Endodermal cell (in vitro differentiated cells): ENCODE measurements at regions not wholly inside any gene's neighbourhood (a gene's known extent, or its start where the extent isn't known, plus 50 kb on each side); places are given as distances from the start of the nearest gene placed in this dataset.
"Not testable (repeated sequence)": the region's sequence is repeated elsewhere in the genome, so short reads cannot be mapped to it uniquely, and the experiment has no call there.

Source experiments
- DNase-seq: peaks from one replicate; pipeline ENCODE4 v3.0.0-alpha.2; 2017
- H3K27ac ChIP-seq: 2 replicates; pipeline ENCODE4 v1.5.1; 2013; ENCODE audit warnings: mild to moderate bottlenecking, low read depth, low read length, moderate library complexity
- H3K27me3 ChIP-seq: 2 replicates; pipeline ENCODE4 v1.6.1; 2013; ENCODE audit warnings: mild to moderate bottlenecking, low read length, moderate library complexity; ENCODE audit not compliant: insufficient read depth, control insufficient read depth, poor library complexity, severe bottlenecking
- H3K36me3 ChIP-seq: 2 replicates; pipeline ENCODE4 v1.7.0; 2013; ENCODE audit warnings: mild to moderate bottlenecking, low read length, moderate library complexity; ENCODE audit not compliant: control insufficient read depth, insufficient read depth
- H3K4me1 ChIP-seq: one replicate; pipeline ENCODE4 v1.7.0; 2013; ENCODE audit warnings: low read length; ENCODE audit not compliant: control insufficient read depth, insufficient read depth
- H3K4me3 ChIP-seq: 2 replicates; pipeline ENCODE4 v1.5.1; 2013; ENCODE audit warnings: mild to moderate bottlenecking, low read length, moderate library complexity
- H3K9ac ChIP-seq: 2 replicates; pipeline ENCODE4 v1.6.1; 2013; ENCODE audit warnings: mild to moderate bottlenecking, low read length, moderate library complexity; ENCODE audit not compliant: poor library complexity, severe bottlenecking; ENCODE audit errors: extremely low read depth
- H3K9me3 ChIP-seq: 2 replicates; pipeline ENCODE4 v1.6.1; 2013; ENCODE audit warnings: mild to moderate bottlenecking, low read length, moderate library complexity; ENCODE audit not compliant: control insufficient read depth
- H3K27ac Mint-ChIP-seq: 2 replicates; pipeline ENCODE4 v1.8.0; 2020; ENCODE audit warnings: mixed read lengths
- H3K27me3 Mint-ChIP-seq: 2 replicates; pipeline ENCODE4 v1.8.0; 2021; ENCODE audit warnings: mild to moderate bottlenecking, mixed read lengths; ENCODE audit not compliant: insufficient read depth
- H3K36me3 Mint-ChIP-seq: 2 replicates; pipeline ENCODE4 v1.8.0; 2020; ENCODE audit warnings: low read depth, mixed read lengths
- H3K4me1 Mint-ChIP-seq: 2 replicates; pipeline ENCODE4 v1.8.0; 2020; ENCODE audit warnings: mixed read lengths
- H3K4me3 Mint-ChIP-seq: 2 replicates; pipeline ENCODE4 v1.8.0; 2020; ENCODE audit warnings: mild to moderate bottlenecking, moderate library complexity, mixed read lengths
- H3K9me3 Mint-ChIP-seq: 2 replicates; pipeline ENCODE4 v1.8.0; 2020; ENCODE audit warnings: mild to moderate bottlenecking, mixed read lengths
- WGBS, 2 experiments: methylation state at CpG; one replicate each; pipeline versions ENCODE4 v1.1.5 to v1.1.7; 2013; ENCODE audit warnings: missing lambda C conversion rate in 2 of 2, mixed read lengths in 1 of 2; ENCODE audit not compliant: insufficient coverage in 1 of 2, insufficient read length in 1 of 2; 5-methylcytosine and 5-hydroxymethylcytosine counted together
- TF ChIP-seq, protein P1 (sequence below): fragments of 200-600 bp; sonication (generic); conservative IDR thresholded peaks from 2 replicates; pipeline ENCODE4 v1.5.0; 2021; ENCODE audit warnings: antibody characterized with exemption, mild to moderate bottlenecking

DNA sequence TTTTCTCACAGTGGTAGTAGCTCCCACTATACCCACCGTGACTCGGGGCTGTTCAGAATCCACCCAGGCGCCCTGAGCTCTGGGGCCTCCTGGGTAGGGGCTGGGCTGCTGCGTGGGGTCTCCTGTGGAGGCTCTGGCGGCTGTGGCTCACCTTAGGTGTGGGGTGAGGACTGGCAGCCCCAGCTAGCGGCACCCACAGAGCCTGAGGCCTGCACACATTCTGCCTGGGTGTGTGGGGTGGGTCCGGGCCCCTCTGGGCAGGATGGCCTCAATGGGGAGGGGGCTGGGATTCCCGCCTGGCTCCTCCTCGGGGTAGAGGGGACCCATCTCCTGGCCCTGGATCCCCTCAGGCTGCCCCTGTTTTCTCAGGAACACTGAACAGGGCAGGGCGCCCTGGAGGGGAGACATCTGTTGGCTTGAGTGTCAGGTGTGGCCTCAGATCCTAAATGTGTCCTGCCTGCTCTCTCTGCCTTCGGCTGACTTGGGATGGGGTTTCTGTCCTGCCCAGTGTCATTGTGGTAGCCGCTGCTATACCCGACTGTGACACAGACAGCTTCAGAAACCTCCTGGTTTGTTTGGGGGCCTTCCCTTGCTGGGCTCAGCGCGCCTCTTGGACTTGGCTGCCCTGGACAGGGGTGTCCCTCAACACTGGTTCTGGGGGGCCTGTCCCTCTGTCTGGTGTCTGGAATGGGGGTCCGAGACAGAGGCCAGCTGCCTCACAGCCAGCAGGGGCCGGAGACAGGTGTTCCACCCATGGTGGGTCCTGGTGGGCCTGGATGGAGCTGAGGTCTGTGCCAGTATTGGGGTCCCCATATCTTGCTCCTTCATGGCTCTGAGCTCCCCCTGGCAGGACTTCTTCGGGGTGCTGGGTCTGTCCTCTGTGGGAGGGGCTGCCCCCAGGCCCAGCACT is 354.9 kb downstream of the TMEM121 start:
- no peak overlapping the region for H3K27ac Mint-ChIP-seq
- DNase-seq, result peak; percentile 24
- Histone ChIP-seq H3K36me3 (no peaks in the 10 kb centered on the region), H3K27ac (no peak overlapping the region), H3K4me1 (no peaks in the 10 kb centered on the region), H3K4me3 (no peak overlapping the region), H3K27me3 (no peaks in the 10 kb centered on the region), H3K9me3 (peaks cover 14% of the 10 kb centered on the region), H3K9ac (no peak overlapping the region)
- H3K4me1 Mint-ChIP-seq, result no peaks in the 10 kb centered on the region
- peaks cover 88% of the 10 kb centered on the region for H3K9me3 Mint-ChIP-seq
- H3K36me3 Mint-ChIP-seq, result no peaks in the 10 kb centered on the region
- H3K4me3 Mint-ChIP-seq, result no peak overlapping the region
- TF ChIP-seq, protein P1, sequence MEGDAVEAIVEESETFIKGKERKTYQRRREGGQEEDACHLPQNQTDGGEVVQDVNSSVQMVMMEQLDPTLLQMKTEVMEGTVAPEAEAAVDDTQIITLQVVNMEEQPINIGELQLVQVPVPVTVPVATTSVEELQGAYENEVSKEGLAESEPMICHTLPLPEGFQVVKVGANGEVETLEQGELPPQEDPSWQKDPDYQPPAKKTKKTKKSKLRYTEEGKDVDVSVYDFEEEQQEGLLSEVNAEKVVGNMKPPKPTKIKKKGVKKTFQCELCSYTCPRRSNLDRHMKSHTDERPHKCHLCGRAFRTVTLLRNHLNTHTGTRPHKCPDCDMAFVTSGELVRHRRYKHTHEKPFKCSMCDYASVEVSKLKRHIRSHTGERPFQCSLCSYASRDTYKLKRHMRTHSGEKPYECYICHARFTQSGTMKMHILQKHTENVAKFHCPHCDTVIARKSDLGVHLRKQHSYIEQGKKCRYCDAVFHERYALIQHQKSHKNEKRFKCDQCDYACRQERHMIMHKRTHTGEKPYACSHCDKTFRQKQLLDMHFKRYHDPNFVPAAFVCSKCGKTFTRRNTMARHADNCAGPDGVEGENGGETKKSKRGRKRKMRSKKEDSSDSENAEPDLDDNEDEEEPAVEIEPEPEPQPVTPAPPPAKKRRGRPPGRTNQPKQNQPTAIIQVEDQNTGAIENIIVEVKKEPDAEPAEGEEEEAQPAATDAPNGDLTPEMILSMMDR, result no peak
- 77 to 90% methylated on average over 8 to 17 of the region's 18 CpGs for whole genome bisulfite sequencing, 2 experiments
- H3K27me3 Mint-ChIP-seq, result no peaks in the 10 kb centered on the region

DNA sequence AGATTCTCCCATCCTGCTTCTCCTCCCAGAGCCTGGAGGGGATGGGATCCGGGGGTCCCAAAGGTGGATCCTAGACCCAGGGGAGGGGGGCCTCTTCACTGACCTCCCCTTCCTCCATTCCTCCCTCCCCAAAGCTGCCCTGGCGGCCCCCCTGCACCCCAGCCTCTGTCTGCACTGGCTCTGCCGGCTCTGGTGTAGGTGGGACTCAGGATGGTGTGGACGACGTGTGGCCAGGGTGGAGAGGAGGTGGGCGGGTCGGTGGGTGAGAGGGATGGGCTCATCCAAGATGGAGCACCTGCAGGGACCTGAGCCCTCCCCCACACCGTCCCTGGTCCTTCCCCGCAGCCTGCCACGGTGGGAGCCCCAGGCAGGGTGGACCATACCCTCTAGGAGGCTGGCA is 355.6 kb downstream of the TMEM121 start:
- H3K27ac ChIP-seq, H3K4me1 ChIP-seq, H3K9me3 ChIP-seq, H3K36me3 Mint-ChIP-seq, H3K27ac Mint-ChIP-seq, H3K27me3 ChIP-seq, H3K9ac ChIP-seq, H3K27me3 Mint-ChIP-seq, H3K4me3 Mint-ChIP-seq, H3K4me3 ChIP-seq, H3K36me3 ChIP-seq, H3K4me1 Mint-ChIP-seq: not testable (repeated sequence)
- 63% methylated on average over 6 of the region's 10 CpGs; no CpG with 5 or more reads in 1 of the 2 experiments for WGBS, 2 experiments
- DNase-seq, result peak; percentile 9
- peaks cover 85% of the 10 kb centered on the region for H3K9me3 Mint-ChIP-seq

DNA sequence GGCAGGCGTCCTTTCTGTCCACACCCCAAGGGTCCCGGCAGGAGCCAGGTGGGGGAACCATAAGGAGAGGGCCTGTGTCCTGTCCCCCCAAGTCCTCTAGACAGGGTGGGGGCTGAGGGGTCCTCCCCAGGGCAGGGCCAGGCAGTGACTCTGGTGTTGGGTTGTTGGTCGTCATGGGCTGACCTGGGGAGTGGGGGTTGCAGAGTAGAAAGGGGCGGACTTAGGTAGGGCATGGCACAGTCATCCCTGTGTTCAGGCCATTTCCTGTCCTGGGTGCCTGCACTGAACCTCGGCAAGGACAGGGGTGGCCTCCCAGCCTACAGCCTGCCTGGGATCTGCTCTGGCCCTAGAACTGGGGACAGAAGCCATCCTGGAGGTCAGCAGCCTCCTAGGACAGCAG is 356.2 kb downstream of the TMEM121 start:
- H3K27me3 Mint-ChIP-seq, result no peaks in the 10 kb centered on the region
- no peaks in the 10 kb centered on the region for H3K4me1 Mint-ChIP-seq
- Histone ChIP-seq H3K9me3 (peaks cover 2% of the 10 kb centered on the region), H3K36me3 (no peaks in the 10 kb centered on the region), H3K4me1 (no peaks in the 10 kb centered on the region), H3K4me3 (no peak overlapping the region), H3K27ac (no peak overlapping the region), H3K27me3 (no peaks in the 10 kb centered on the region), H3K9ac (no peak overlapping the region)
- WGBS, 2 experiments, result 75% methylated on average over 2 to 5 of the region's 5 CpGs
- H3K9me3 Mint-ChIP-seq, result peaks cover 85% of the 10 kb centered on the region
- H3K36me3 Mint-ChIP-seq, result no peaks in the 10 kb centered on the region
- no peak for DNase-seq
- no peak overlapping the region for H3K4me3 Mint-ChIP-seq
- no peak overlapping the region for H3K27ac Mint-ChIP-seq
- TF ChIP-seq, protein P1, result no peak
